ENCODE measurements at regions not wholly inside any gene's neighbourhood (a gene's known extent, or its start where the extent isn't known, plus 50 kb on each side); places are given as distances from the start of the nearest gene placed in this dataset.
"Not testable (repeated sequence)": the region's sequence is repeated elsewhere in the genome, so short reads cannot be mapped to it uniquely, and the experiment has no call there.

- DNase-seq: no peak
- no peak for ATAC-seq
- intact Hi-C loops (cut with DNase I, micrococcal nuclease): no loop called here
Observed at GRCh38 chr1:95905818-95906395, 671.9 kb downstream of the RWDD3 start.

- ATAC-seq; intact Hi-C loops (cut with DNase I, micrococcal nuclease); DNase-seq: not testable (repeated sequence)
Observed at GRCh38 chr1:95911739-95912138, 677.7 kb downstream of the RWDD3 start.

- no peak for DNase-seq
- intact Hi-C loops (cut with DNase I, micrococcal nuclease): no loop called here
- no peak for ATAC-seq
Observed at GRCh38 chr1:95916616-95917015, 682.6 kb downstream of the RWDD3 start.

- no peak for DNase-seq
- intact Hi-C loops (cut with DNase I, micrococcal nuclease): no loop called here
- ATAC-seq: no peak
Observed at GRCh38 chr1:95924684-95925083, 690.7 kb downstream of the RWDD3 start.

- intact Hi-C loops (cut with DNase I, micrococcal nuclease): no loop called here
- DNase-seq (no peak), ATAC-seq (no peak)
Observed at GRCh38 chr1:95926331-95926730, 692.3 kb downstream of the RWDD3 start.

- ATAC-seq (no peak), DNase-seq (no peak)
- intact Hi-C loops (cut with DNase I, micrococcal nuclease): no loop called here
Observed at GRCh38 chr1:95927061-95927460, 693.1 kb downstream of the RWDD3 start.

GRCh38 chr1:95935719-95936118, 701.7 kb downstream of the RWDD3 start:
- ATAC-seq (no peak), DNase-seq (no peak)
- intact Hi-C loops (cut with DNase I, micrococcal nuclease): no loop called here

GRCh38 chr1:95941121-95941798, 707.2 kb downstream of the RWDD3 start:
- DNase-seq: no peak
- no peak for ATAC-seq
- intact Hi-C loops (cut with DNase I, micrococcal nuclease): no loop called here

- no peak for ATAC-seq
- intact Hi-C loops (cut with DNase I, micrococcal nuclease): no loop called here
- no peak for DNase-seq
Observed at GRCh38 chr1:95948023-95948422, 714.0 kb downstream of the RWDD3 start.

GRCh38 chr1:95951371-95952102, 717.5 kb downstream of the RWDD3 start:
- DNase-seq (no peak), ATAC-seq (no peak)
- intact Hi-C loops (cut with DNase I, micrococcal nuclease): no loop called here

GRCh38 chr1:95953015-95953414, 719.0 kb downstream of the RWDD3 start:
- intact Hi-C loops (cut with DNase I, micrococcal nuclease): no loop called here
- no peak for ATAC-seq
- no peak for DNase-seq

GRCh38 chr1:95954585-95954984, 720.6 kb downstream of the RWDD3 start:
- ATAC-seq (no peak), DNase-seq (no peak)
- intact Hi-C loops (cut with DNase I, micrococcal nuclease): no loop called here

- intact Hi-C loops (cut with DNase I, micrococcal nuclease): no loop called here
- ATAC-seq (no peak), DNase-seq (no peak)
Observed at GRCh38 chr1:95956215-95956614, 722.2 kb downstream of the RWDD3 start.

- ATAC-seq (no peak), DNase-seq (no peak)
- intact Hi-C loops (cut with DNase I, micrococcal nuclease): no loop called here
Observed at GRCh38 chr1:95957748-95958147, 723.7 kb downstream of the RWDD3 start.

GRCh38 chr1:95966866-95967265, 732.9 kb downstream of the RWDD3 start:
- DNase-seq (no peak), ATAC-seq (no peak)
- intact Hi-C loops (cut with DNase I, micrococcal nuclease): no loop called here

- no peak for ATAC-seq
- intact Hi-C loops (cut with DNase I, micrococcal nuclease): no loop called here
- DNase-seq: no peak
Observed at GRCh38 chr1:95974586-95974985, 740.6 kb downstream of the RWDD3 start.

- intact Hi-C loops (cut with DNase I, micrococcal nuclease): no loop called here
- DNase-seq (no peak), ATAC-seq (no peak)
Observed at GRCh38 chr1:95982711-95983110, 738.9 kb upstream of the PTBP2 start.

- DNase-seq: no peak
- intact Hi-C loops (cut with DNase I, micrococcal nuclease): no loop called here
- no peak for ATAC-seq
Observed at GRCh38 chr1:95983831-95984230, 737.8 kb upstream of the PTBP2 start.

GRCh38 chr1:95984798-95985374, 736.7 kb upstream of the PTBP2 start:
- no peak for DNase-seq
- ATAC-seq: no peak
- intact Hi-C loops (cut with DNase I, micrococcal nuclease): no loop called here

GRCh38 chr1:95990033-95990432, 731.6 kb upstream of the PTBP2 start:
- ATAC-seq: no peak
- no peak for DNase-seq
- intact Hi-C loops (cut with DNase I, micrococcal nuclease): no loop called here

All from left colon (tissue), 2 donors.